HG02588 (cell line): ENCODE measurements at regions not wholly inside any gene's neighbourhood (a gene's known extent, or its start where the extent isn't known, plus 50 kb on each side); places are given as distances from the start of the nearest gene placed in this dataset.

Experiments used
- ATAC-seq: cut with Tn5 transposase; IDR thresholded peaks from one replicate; pipeline ENCODE4 v1.9.1; 2021; ENCODE audit warnings: mild to moderate bottlenecking, moderate library complexity; ENCODE audit not compliant: unreplicated experiment

- no peak for ATAC-seq
Observed at GRCh38 chr12:11565752-11566151, 83.7 kb upstream of the ETV6 start.

GRCh38 chr12:11568155-11568761 is 81.2 kb upstream of the ETV6 start:
- no peak for ATAC-seq

GRCh38 chr12:11568762-11569478 is 80.6 kb upstream of the ETV6 start:
- ATAC-seq = peak; percentile 94

DNA sequence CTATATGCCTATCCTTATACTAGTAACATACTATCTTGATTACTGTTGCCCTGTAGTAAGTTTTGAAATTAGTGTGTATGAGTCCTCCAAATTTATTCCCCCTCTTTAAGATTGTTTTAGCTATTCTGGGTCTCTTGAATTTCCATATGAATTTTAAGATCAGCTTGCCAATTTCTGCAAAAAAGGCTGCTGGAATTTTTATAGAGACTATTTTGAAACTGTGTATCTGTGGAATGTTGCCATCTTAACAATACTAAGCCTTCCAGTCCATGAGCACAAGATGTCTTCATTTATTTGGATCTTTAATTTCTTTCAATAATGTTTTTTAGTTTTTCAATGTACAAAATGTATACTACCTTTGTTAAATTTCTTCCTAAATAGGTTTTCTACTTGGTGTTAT is 79.8 kb upstream of the ETV6 start:
- ATAC-seq = no peak

GRCh38 chr12:11573880-11574279 is 75.6 kb upstream of the ETV6 start:
- ATAC-seq = no peak

DNA sequence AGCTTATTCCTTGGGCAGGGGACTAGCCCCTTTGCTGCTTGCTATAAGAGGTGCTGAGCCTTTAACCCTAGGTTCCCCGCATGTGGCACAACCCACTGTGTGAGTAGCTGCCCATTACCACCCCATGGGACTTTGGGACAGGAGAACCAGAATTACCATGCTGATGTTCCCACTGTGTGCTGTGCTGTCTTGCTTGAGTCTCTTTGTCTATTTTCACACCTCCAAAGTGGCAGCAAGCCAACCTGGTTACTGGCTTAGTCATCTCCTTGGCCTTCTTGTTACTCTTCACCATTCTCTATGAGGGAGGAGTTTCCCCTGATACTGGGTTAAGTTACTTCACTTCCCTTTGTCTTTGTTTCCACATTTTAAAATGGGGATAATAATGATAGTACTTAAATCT is 73.4 kb upstream of the ETV6 start:
- no peak for ATAC-seq

GRCh38 chr12:11577658-11578260 is 71.7 kb upstream of the ETV6 start:
- no peak for ATAC-seq

GRCh38 chr12:11578461-11578993 is 70.9 kb upstream of the ETV6 start:
- ATAC-seq = peak; percentile 51

DNA sequence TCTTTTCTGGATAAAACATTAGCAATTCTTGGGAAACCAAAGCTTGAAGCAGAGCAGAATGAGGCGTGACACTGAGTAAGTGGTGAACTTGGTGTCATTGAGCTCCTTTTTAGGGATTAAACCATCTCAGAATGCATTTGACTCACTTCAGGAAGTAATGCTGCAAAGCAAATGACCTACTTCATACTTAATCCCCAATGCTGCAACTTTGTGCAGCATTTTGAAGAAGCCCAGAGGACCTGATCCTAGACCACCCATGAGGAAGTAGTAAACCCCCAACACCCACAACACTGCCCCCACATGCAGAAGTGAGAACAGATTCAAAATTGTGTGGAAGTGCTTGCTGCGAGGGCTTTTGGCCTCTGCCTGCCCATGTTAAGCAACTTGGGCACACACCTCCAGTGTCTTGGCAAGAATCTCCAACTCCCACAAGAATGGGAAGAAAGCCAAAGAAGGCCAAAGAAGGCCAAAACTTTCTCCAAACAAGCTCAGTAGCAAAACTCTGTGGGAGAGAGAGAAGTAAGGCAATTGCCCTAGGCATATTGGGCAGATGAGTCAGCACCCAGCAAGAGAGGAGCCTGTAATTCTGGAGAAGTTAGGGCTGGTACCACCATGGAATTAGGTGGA is 69.2 kb upstream of the ETV6 start:
- no peak for ATAC-seq

DNA sequence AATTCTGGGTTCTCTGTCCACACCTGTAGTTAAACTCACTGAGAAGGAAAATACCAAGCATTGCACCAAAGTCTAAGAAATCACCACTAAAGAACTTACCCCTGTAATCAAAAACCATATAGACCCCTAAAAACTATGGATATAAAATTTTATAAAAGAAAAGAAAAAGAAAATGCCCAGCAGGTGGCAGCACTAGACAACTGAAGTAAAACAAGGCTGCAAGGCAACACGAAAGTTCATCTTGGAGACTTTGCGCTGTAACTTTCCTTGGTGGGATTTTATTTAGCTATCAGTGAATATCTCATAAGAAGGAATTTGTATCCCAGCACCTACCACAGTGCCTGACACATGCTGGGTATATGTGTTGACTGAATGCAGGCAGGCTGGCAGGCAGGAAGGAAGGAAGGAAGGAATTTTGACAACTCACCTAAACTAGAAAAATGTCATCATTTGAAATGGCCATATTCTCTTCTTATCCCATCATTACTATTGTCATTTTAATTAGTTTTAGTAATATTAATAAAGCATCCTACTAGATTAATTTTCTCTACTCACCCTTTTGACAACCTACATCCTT is 68.2 kb upstream of the ETV6 start:
- no peak for ATAC-seq

- no peak for ATAC-seq
Observed at GRCh38 chr12:11584221-11584855, 65.1 kb upstream of the ETV6 start.

DNA sequence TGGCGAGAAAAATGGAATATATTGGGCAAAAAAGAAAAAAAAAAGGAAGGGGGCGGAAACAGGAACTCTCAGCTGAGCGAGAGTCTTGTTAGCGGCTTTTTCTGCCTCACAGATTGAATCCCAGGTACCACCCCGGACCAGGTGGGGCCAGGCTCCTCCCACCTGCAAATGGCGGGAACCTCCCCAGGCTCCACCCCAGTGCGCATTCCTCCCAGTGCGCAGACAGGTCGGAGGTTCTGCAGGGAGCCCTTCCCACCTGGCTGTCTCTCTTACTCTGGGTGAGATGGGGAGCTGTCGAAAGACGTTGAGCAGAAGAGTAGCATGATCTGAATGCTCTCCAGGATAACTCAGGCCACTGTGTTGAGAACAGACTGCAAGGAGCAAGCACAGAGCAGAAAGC is 57.0 kb upstream of the ETV6 start:
- ATAC-seq = no peak

GRCh38 chr12:11593013-11593412 is 56.5 kb upstream of the ETV6 start:
- no peak for ATAC-seq

- ATAC-seq = no peak
Observed at GRCh38 chr12:11595080-11595479, 54.4 kb upstream of the ETV6 start.

DNA sequence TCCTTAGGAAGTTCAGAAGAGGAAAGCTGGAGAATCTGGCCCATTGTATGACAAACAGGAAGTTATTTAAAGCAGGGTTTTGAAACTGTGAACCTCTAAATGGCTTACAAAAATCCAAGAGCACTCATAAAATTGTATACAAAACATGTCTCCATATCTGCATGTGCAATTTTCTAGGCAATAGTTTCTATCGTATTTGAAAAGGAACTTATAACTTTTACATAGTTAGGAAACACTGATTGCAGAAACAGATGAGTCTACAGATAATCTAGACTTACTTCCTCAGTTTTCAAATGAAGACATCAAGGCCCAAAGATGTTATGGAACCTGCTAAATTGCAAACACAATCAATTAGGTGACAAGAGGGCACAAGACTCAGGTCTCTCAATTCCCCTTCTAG is 53.3 kb upstream of the ETV6 start:
- ATAC-seq = no peak

DNA sequence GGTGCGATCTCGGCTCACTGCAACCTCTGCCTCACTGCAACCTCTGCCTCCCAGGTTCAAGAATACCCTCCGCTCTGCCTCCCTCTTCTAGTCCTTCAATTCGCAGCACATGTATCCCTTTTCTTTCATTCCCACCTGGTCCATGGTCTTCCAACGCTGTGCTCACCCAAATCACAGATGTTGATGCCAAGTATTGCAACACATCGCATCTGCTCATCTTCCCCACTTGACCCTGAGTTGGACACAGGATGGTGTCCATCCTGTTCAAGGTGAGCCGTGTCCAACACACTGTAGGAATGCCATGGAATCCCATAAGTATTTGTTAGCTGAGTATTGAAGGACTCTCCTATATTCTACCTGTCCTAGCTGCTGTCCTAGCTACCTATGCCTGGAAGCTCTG is 50.6 kb upstream of the ETV6 start:
- no peak for ATAC-seq
